CD4-positive, CD25-positive, alpha-beta regulatory T cell (primary cell): ENCODE measurements at regions not wholly inside any gene's neighbourhood (a gene's known extent, or its start where the extent isn't known, plus 50 kb on each side); places are given as distances from the start of the nearest gene placed in this dataset.
"Not testable (repeated sequence)": the region's sequence is repeated elsewhere in the genome, so short reads cannot be mapped to it uniquely, and the experiment has no call there.

Experiments used
- ATAC-seq, 2 donors: fragments of 150-1000 bp; cut with Tn5 transposase; one replicate each; pipeline ENCODE4 v1.10.0; 2021; ENCODE audit warnings: low read depth in 2 of 2, moderate number of reproducible peaks in 2 of 2, moderate library complexity in 1 of 2
- DNase-seq, 3 donors: peaks; one replicate each; pipeline versions ENCODE4 v3.0.0 to v3.0.0-alpha.2; 2012 to 2022; ENCODE audit warnings: mixed read lengths in 1 of 3
- H3K27ac ChIP-seq: one replicate; pipeline ENCODE4 v1.7.0; 2013; ENCODE audit warnings: mild to moderate bottlenecking, low read length; ENCODE audit not compliant: insufficient read depth, poor library complexity, severe bottlenecking
- H3K27me3 ChIP-seq: one replicate; pipeline ENCODE4 v1.7.0; 2013; ENCODE audit warnings: low read length; ENCODE audit not compliant: control insufficient read depth, insufficient read depth
- H3K36me3 ChIP-seq: one replicate; pipeline ENCODE4 v1.7.0; 2013; ENCODE audit warnings: mild to moderate bottlenecking, low read length, moderate library complexity; ENCODE audit not compliant: control insufficient read depth, insufficient read depth
- H3K4me1 ChIP-seq: 2 replicates; pipeline ENCODE4 v1.7.0; 2013; ENCODE audit warnings: mild to moderate bottlenecking, low read length; ENCODE audit not compliant: insufficient read depth, control insufficient read depth, poor library complexity, severe bottlenecking
- H3K4me3 ChIP-seq: one replicate; pipeline ENCODE4 v1.7.0; 2013; ENCODE audit warnings: low read depth, mild to moderate bottlenecking, low read length, moderate library complexity
- H3K9me3 ChIP-seq, 2 experiments: 1 replicate in 1 of 2; 2 replicates in 1 of 2; pipeline ENCODE4 v1.7.0; 2013; ENCODE audit warnings: low read length in 2 of 2, mild to moderate bottlenecking in 1 of 2, moderate library complexity in 1 of 2; ENCODE audit not compliant: control insufficient read depth in 2 of 2
- H3K27ac Mint-ChIP-seq, 3 donors: one replicate each; pipeline ENCODE4 v1.8.0; 2020 to 2022; ENCODE audit warnings: mild to moderate bottlenecking in 3 of 3, mixed read lengths in 3 of 3, moderate library complexity in 2 of 3
- H3K27me3 Mint-ChIP-seq: one replicate; pipeline ENCODE4 v1.8.0; 2022; ENCODE audit warnings: mild to moderate bottlenecking, mixed read lengths
- H3K36me3 Mint-ChIP-seq: one replicate; pipeline ENCODE4 v1.8.0; 2020; ENCODE audit warnings: mixed read lengths
- H3K4me1 Mint-ChIP-seq, 4 donors: one replicate each; pipeline ENCODE4 v1.8.0; 2020 to 2022; ENCODE audit warnings: mixed read lengths in 4 of 4, mild to moderate bottlenecking in 1 of 4
- H3K4me3 Mint-ChIP-seq, 4 donors: one replicate each; pipeline ENCODE4 v1.8.0; 2020 to 2022; ENCODE audit warnings: mild to moderate bottlenecking in 4 of 4, mixed read lengths in 4 of 4, moderate library complexity in 3 of 4
- H3K9me3 Mint-ChIP-seq, 7 donors: one replicate each; pipeline ENCODE4 v1.8.0; 2020 to 2022; ENCODE audit warnings: mixed read lengths in 7 of 7, mild to moderate bottlenecking in 3 of 7, moderate library complexity in 2 of 7

DNA sequence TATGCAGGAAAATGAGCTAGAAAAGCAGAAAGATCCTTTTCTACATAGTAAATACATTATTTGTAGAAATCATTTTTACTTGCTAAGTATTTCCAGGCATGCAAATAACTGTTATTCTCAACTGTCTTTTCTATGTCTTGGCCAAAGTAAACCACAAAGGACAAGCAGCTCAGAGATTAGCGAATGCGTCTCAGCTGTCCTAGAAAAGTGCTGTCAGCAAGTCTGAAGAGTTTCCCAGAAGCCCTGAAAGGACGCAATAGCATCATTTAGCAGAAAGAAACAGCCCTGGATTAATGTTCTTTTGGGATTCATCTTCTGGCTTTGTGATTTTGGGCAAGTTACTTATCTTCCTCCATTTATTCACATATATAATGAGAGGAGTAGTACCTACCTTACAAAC is 100.3 kb downstream of the ZIC1 start:
- H3K4me1 Mint-ChIP-seq, result no peaks in the 10 kb centered on the region
- H3K27me3 Mint-ChIP-seq, result no peaks in the 10 kb centered on the region
- no peaks in the 10 kb centered on the region for H3K9me3 ChIP-seq
- H3K36me3 Mint-ChIP-seq, result no peaks in the 10 kb centered on the region
- no peaks in the 10 kb centered on the region for H3K4me1 ChIP-seq
- ATAC-seq (no peak), DNase-seq (no peak)
- H3K36me3 ChIP-seq, result no peaks in the 10 kb centered on the region
- no peak overlapping the region for H3K4me3 ChIP-seq
- H3K27ac ChIP-seq, result no peak overlapping the region
- H3K9me3 Mint-ChIP-seq, result no peaks in the 10 kb centered on the region
- H3K4me3 Mint-ChIP-seq, result no peak overlapping the region
- no peak overlapping the region for H3K27ac Mint-ChIP-seq
- H3K27me3 ChIP-seq, result no peaks in the 10 kb centered on the region

DNA sequence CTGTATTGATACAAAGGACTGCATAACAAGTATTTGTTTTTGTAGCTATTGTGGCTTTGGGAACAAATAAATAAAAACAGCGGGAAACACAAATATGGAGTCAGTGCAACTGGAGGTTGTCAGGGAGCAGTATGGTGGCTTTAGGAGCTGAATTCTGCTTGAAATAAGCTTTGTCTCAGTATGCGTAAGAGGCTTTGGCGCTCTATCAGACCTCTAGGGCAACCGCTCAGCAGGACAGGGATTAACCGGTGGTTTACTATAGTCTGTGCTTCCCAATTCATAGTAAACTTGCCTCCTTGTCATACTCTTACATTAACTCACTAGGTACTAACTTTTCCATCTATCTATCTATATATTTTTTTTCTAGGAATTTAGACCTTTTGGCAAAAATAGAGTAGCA is 104.6 kb downstream of the ZIC1 start:
- no peak overlapping the region for H3K27ac ChIP-seq
- H3K9me3 ChIP-seq, result no peaks in the 10 kb centered on the region
- H3K4me3 Mint-ChIP-seq, result no peak overlapping the region
- H3K36me3 ChIP-seq, result no peaks in the 10 kb centered on the region
- H3K4me3 ChIP-seq, result no peak overlapping the region
- H3K9me3 Mint-ChIP-seq, result peaks cover 0 to 3% (median 0%) of the 10 kb centered on the region in 7 donors
- DNase-seq (no peak), ATAC-seq (no peak)
- no peaks in the 10 kb centered on the region for H3K4me1 ChIP-seq
- no peaks in the 10 kb centered on the region for H3K4me1 Mint-ChIP-seq
- H3K27ac Mint-ChIP-seq, result no peak overlapping the region
- no peaks in the 10 kb centered on the region for H3K27me3 ChIP-seq
- no peaks in the 10 kb centered on the region for H3K27me3 Mint-ChIP-seq
- H3K36me3 Mint-ChIP-seq, result no peaks in the 10 kb centered on the region

DNA sequence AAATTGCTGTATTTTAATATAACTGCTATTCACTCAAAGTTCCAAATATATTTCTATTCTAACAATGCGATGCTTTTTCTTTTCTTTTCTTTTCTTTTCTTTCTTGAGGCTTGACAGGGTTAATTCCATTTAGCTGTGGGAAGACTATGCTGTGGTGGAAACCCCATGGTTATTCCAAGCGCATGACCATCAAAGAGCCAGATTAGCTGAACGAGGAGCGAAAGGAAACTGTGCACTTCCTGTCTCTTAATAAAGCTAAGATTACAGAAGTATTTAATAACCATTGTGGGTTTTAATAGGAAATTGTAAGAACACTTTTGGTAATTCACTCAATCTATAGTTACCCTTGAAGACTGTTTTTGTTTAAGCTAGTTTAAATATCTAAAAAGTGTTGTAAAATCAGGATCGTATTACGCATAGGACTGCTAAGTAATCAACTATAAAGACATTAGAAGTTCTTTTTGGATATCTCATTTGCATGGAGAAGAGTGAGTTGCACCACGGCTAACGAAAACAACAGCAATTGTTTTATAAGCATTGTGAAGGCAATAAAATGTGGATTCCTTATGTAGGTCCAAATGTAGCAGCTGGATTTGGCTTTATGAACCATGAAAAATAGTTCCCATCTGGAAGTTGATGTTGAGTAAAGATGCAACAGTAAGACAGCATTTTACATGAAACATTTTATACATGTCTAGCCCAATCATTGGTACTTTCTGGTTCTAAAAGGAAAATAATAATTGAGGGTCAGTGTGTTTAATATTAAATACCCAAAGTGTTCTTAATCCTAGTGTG is 105.4 kb downstream of the ZIC1 start:
- ATAC-seq (no peak), DNase-seq (no peak)
- Histone ChIP-seq H3K9me3 (no peaks in the 10 kb centered on the region), H3K4me1 (no peaks in the 10 kb centered on the region), H3K36me3 (no peaks in the 10 kb centered on the region), H3K27ac (no peak overlapping the region), H3K4me3 (no peak overlapping the region), H3K27me3 (no peaks in the 10 kb centered on the region)
- no peaks in the 10 kb centered on the region for H3K4me1 Mint-ChIP-seq
- no peak overlapping the region for H3K27ac Mint-ChIP-seq
- no peaks in the 10 kb centered on the region for H3K27me3 Mint-ChIP-seq
- peaks cover 0 to 3% (median 0%) of the 10 kb centered on the region in 7 donors for H3K9me3 Mint-ChIP-seq
- H3K36me3 Mint-ChIP-seq, result no peaks in the 10 kb centered on the region
- H3K4me3 Mint-ChIP-seq, result no peak overlapping the region

DNA sequence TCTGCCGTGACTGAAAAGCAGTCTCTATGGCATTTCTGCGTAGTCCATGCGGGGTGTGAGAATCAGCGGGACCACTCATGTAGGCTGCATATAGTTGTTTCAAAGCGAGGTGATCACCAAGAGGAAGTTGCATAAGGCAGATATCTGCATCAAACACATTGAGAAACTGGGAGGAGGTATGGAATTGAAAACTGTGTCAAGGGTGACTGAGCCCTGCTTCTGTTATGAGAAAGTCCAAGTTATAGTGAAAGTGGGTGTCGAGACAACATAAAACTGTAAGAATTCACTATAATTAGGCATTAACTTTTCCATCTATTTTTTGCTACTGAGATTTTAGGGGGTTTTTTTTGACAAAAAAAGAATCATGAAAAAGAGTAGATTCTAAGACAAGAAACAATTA is 109.3 kb downstream of the ZIC1 start:
- Mint-ChIP-seq H3K9me3 (peaks cover 0 to 7% (median 2%) of the 10 kb centered on the region in 7 donors), H3K4me1 (no peaks in the 10 kb centered on the region), H3K4me3 (no peak overlapping the region), H3K27ac (no peak overlapping the region), H3K36me3 (no peaks in the 10 kb centered on the region), H3K27me3 (no peaks in the 10 kb centered on the region)
- no peaks in the 10 kb centered on the region for H3K36me3 ChIP-seq
- H3K27me3 ChIP-seq, result no peaks in the 10 kb centered on the region
- no peaks in the 10 kb centered on the region for H3K9me3 ChIP-seq
- DNase-seq (no peak), ATAC-seq (no peak)
- no peak overlapping the region for H3K27ac ChIP-seq
- no peak overlapping the region for H3K4me3 ChIP-seq
- H3K4me1 ChIP-seq, result no peaks in the 10 kb centered on the region

DNA sequence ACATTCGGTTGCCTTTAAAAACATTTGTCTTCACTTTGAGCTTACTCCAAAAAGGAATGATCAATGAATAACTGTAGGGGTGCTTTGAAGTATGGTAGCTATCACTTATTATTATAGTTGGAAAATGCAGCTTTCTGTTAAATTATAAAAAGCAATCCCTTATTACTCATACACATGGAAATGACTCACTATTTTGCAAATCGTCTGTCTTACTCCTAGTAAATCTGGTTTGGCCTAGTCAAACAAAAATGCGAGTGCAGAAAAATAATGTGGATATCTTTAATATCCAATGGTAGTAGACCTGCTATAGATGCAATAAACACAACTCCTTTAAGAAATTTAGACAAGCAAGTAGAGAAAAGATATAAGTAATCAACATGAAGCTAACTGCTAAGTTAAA is 112.5 kb downstream of the ZIC1 start:
- H3K9me3 Mint-ChIP-seq, result peaks cover 0 to 16% (median 6%) of the 10 kb centered on the region in 7 donors
- H3K4me1 Mint-ChIP-seq, result no peaks in the 10 kb centered on the region
- ATAC-seq (no peak), DNase-seq (no peak)
- no peak overlapping the region for H3K4me3 Mint-ChIP-seq
- no peaks in the 10 kb centered on the region for H3K9me3 ChIP-seq
- H3K4me3 ChIP-seq, result no peak overlapping the region
- no peaks in the 10 kb centered on the region for H3K27me3 Mint-ChIP-seq
- no peaks in the 10 kb centered on the region for H3K4me1 ChIP-seq
- no peak overlapping the region for H3K27ac ChIP-seq
- no peak overlapping the region for H3K27ac Mint-ChIP-seq
- H3K36me3 Mint-ChIP-seq, result no peaks in the 10 kb centered on the region
- H3K36me3 ChIP-seq, result no peaks in the 10 kb centered on the region
- no peaks in the 10 kb centered on the region for H3K27me3 ChIP-seq

DNA sequence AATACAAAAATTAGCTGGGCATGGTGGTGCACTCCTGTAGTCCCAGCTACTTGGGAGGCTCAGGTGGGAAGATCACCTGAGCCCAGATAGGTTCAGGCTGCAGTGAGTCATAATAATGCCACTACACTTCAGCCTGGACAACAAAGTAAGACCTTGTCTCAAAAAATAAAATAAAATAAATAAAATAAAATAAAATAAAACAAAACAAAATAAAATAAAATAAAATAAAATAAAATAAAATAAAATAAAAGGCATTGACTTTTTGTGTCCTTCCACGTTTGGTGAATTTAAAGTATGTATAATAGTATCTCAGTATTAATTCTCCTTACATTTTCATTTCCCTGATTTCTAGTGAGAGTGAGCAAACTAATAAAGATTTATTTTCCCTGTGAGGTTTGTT is 113.6 kb downstream of the ZIC1 start:
- DNase-seq, H3K27me3 Mint-ChIP-seq, H3K4me3 Mint-ChIP-seq, H3K27me3 ChIP-seq, H3K36me3 ChIP-seq, H3K27ac ChIP-seq, H3K4me1 ChIP-seq, H3K9me3 ChIP-seq, H3K36me3 Mint-ChIP-seq, H3K4me3 ChIP-seq, ATAC-seq, H3K27ac Mint-ChIP-seq, H3K4me1 Mint-ChIP-seq: not testable (repeated sequence)
- peaks cover 0 to 16% (median 6%) of the 10 kb centered on the region in 7 donors for H3K9me3 Mint-ChIP-seq

DNA sequence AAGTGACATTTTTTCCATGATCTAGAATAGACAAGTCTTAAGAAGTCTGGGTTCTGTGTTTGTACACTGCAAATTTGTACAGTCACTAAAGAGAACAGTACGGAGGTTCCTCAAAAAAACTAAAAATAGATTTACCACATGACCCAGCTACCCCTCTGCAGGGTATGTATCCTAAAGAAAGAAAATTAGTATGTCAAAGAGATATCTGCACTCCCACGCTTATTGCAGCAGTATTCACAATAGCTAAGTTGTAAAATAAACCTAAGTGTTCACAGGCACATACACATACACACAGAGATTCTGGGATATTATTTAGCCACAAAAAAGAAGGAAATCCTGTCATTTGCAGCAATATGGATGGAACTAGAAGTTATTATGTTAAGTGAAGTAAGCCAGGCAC is 120.4 kb downstream of the ZIC1 start:
- Mint-ChIP-seq H3K27ac (no peak overlapping the region), H3K4me1 (no peaks in the 10 kb centered on the region), H3K36me3 (no peaks in the 10 kb centered on the region), H3K4me3 (no peak overlapping the region), H3K27me3 (no peaks in the 10 kb centered on the region), H3K9me3 (peaks cover 3 to 16% (median 12%) of the 10 kb centered on the region in 7 donors)
- H3K4me1 ChIP-seq, result no peaks in the 10 kb centered on the region
- DNase-seq (no peak), ATAC-seq (no peak)
- H3K27ac ChIP-seq, result no peak overlapping the region
- no peaks in the 10 kb centered on the region for H3K36me3 ChIP-seq
- peaks cover 0 to 4% of the 10 kb centered on the region in 2 experiments for H3K9me3 ChIP-seq
- H3K27me3 ChIP-seq, result no peaks in the 10 kb centered on the region
- H3K4me3 ChIP-seq, result no peak overlapping the region

DNA sequence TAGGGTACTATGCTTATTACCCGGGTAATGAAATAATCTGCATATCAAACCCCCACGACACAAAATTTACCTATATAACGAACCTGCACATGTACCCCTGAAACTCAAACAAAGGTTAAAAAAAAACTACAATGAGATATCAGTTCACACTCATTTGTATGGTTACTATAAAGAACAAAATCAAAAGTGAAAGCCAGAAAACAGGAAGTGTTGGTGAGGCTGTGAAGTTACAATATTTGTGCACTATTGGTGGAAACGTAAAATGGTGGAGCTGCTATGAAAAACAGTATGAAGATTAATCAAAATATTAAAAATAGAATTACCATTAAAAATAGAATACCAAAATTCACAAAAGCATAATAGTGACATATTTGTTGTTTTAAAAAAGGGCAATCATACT is 128.9 kb downstream of the ZIC1 start:
- Mint-ChIP-seq H3K27ac (no peak overlapping the region), H3K36me3 (no peaks in the 10 kb centered on the region), H3K27me3 (no peaks in the 10 kb centered on the region), H3K9me3 (peaks cover 2 to 33% (median 7%) of the 10 kb centered on the region in 7 donors), H3K4me3 (no peak overlapping the region), H3K4me1 (no peaks in the 10 kb centered on the region)
- Histone ChIP-seq H3K27me3 (no peaks in the 10 kb centered on the region), H3K4me3 (no peak overlapping the region), H3K27ac (no peak overlapping the region), H3K36me3 (no peaks in the 10 kb centered on the region), H3K9me3 (peaks cover 4 to 7% of the 10 kb centered on the region in 2 experiments), H3K4me1 (no peaks in the 10 kb centered on the region)
- no peak for ATAC-seq
- no peak for DNase-seq
